NCI-H2196 treated with DMSO at 0.1 percent for 48 hours (cell line): ENCODE measurements at regions not wholly inside any gene's neighbourhood (a gene's known extent, or its start where the extent isn't known, plus 50 kb on each side); places are given as distances from the start of the nearest gene placed in this dataset.

ENCODE experiments used
- DNase-seq: peaks from one replicate; lab custom pipeline; 2025; ENCODE audit not compliant: unreplicated experiment; lab: John Stamatoyannopoulos, UW

GRCh38 chr2:235257590-235257989 lies 236.3 kb upstream of the AGAP1 start:
- no peak for DNase-seq

GRCh38 chr2:235262750-235263149 lies 231.1 kb upstream of the AGAP1 start:
- no peak for DNase-seq

- no peak for DNase-seq
Observed at GRCh38 chr2:235263205-235264120, 230.4 kb upstream of the AGAP1 start.

- no peak for DNase-seq
Observed at GRCh38 chr2:235264121-235264493, 229.7 kb upstream of the AGAP1 start.

- no peak for DNase-seq
Observed at GRCh38 chr2:235264512-235264911, 229.3 kb upstream of the AGAP1 start.

GRCh38 chr2:235265348-235265965 lies 228.4 kb upstream of the AGAP1 start:
- DNase-seq: no peak

GRCh38 chr2:235267251-235267650 lies 226.6 kb upstream of the AGAP1 start:
- no peak for DNase-seq

- DNase-seq: no peak
Observed at GRCh38 chr2:235268535-235268934, 225.3 kb upstream of the AGAP1 start.

- DNase-seq: no peak
Observed at GRCh38 chr2:235270291-235270690, 223.6 kb upstream of the AGAP1 start.

- no peak for DNase-seq
Observed at GRCh38 chr2:235270956-235271355, 222.9 kb upstream of the AGAP1 start.

- DNase-seq: no peak
Observed at GRCh38 chr2:235271936-235272335, 221.9 kb upstream of the AGAP1 start.

GRCh38 chr2:235274023-235274422 lies 219.8 kb upstream of the AGAP1 start:
- no peak for DNase-seq

- no peak for DNase-seq
Observed at GRCh38 chr2:235277485-235277884, 216.4 kb upstream of the AGAP1 start.

GRCh38 chr2:235278771-235279355 lies 215.0 kb upstream of the AGAP1 start:
- DNase-seq: no peak

- DNase-seq: no peak
Observed at GRCh38 chr2:235279965-235280364, 213.9 kb upstream of the AGAP1 start.

GRCh38 chr2:235283246-235283645 lies 210.6 kb upstream of the AGAP1 start:
- DNase-seq: no peak

GRCh38 chr2:235286622-235287374 lies 207.0 kb upstream of the AGAP1 start:
- no peak for DNase-seq

- no peak for DNase-seq
Observed at GRCh38 chr2:235287375-235287733, 206.5 kb upstream of the AGAP1 start.

- DNase-seq: no peak
Observed at GRCh38 chr2:235291461-235291860, 202.4 kb upstream of the AGAP1 start.

- DNase-seq: no peak
Observed at GRCh38 chr2:235293061-235293460, 200.8 kb upstream of the AGAP1 start.

GRCh38 chr2:235295831-235296230 lies 198.0 kb upstream of the AGAP1 start:
- DNase-seq: no peak
